NT2/D1 (cell line): ENCODE measurements at regions not wholly inside any gene's neighbourhood (a gene's known extent, or its start where the extent isn't known, plus 50 kb on each side); places are given as distances from the start of the nearest gene placed in this dataset.

Experiments
- YY1 ChIP-seq: IDR thresholded peaks from 2 replicates; pipeline ENCODE4 v1.6.1; 2011; ENCODE audit not compliant: insufficient read length, insufficient read depth
- ZNF274 ChIP-seq: IDR thresholded peaks from 2 replicates; pipeline ENCODE4 v1.6.1; 2011; ENCODE audit warnings: mild to moderate bottlenecking, low read depth, low read length

GRCh38 chr18:29254123-29254522 is 1077.2 kb upstream of the CDH2 start:
- TF ChIP-seq YY1 (no peak), ZNF274 (no peak)
